Gastrocnemius medialis (tissue), 4 donors: ENCODE measurements at regions not wholly inside any gene's neighbourhood (a gene's known extent, or its start where the extent isn't known, plus 50 kb on each side); places are given as distances from the start of the nearest gene placed in this dataset.
"Not testable (repeated sequence)": the region's sequence is repeated elsewhere in the genome, so short reads cannot be mapped to it uniquely, and the experiment has no call there.

ENCODE experiments used
- ATAC-seq, 2 donors: fragments of 150-250 bp; one replicate each; pipeline ENCODE4 v1.9.1; 2016
- DNase-seq, 2 donors: peaks; one replicate each; pipeline ENCODE4 v3.0.0-alpha.2; 2019
- H3K27ac ChIP-seq, 4 donors: fragments of 200-600 bp; sonication (generic); 1 replicate in 1 of 4; 2 replicates in 3 of 4; pipeline ENCODE4 v1.5.1; 2016 to 2018; ENCODE audit warnings: mild to moderate bottlenecking in 2 of 4, moderate library complexity in 1 of 4
- H3K27me3 ChIP-seq, 3 donors: fragments of 200-600 bp; sonication (generic) in 2 of 3; 1 replicate in 1 of 3; 2 replicates in 2 of 3; pipeline versions ENCODE4 v1.5.1 to v1.6.0; 2016 to 2019; ENCODE audit warnings: mild to moderate bottlenecking in 1 of 3, moderate library complexity in 1 of 3
- H3K36me3 ChIP-seq, 2 donors: fragments of 200-600 bp; sonication (generic) in 1 of 2; one replicate each; pipeline ENCODE4 v1.5.1; 2017 to 2018
- H3K4me1 ChIP-seq, 2 donors: fragments of 200-600 bp; sonication (generic) in 1 of 2; one replicate each; pipeline ENCODE4 v1.5.1; 2016 to 2017; ENCODE audit warnings: mild to moderate bottlenecking in 2 of 2
- H3K4me3 ChIP-seq, 4 donors: fragments of 200-600 bp; sonication (generic) in 3 of 4; 1 replicate in 1 of 4; 2 replicates in 3 of 4; pipeline ENCODE4 v1.5.1; 2016 to 2019; ENCODE audit warnings: mild to moderate bottlenecking in 2 of 4
- H3K9me3 ChIP-seq, 3 donors: fragments of 200-600 bp; sonication (generic) in 2 of 3; 1 replicate in 1 of 3; 2 replicates in 2 of 3; pipeline ENCODE4 v1.5.1; 2016 to 2019
- POLR2A ChIP-seq, 2 donors: fragments of 450-650 bp; IDR thresholded peaks; one replicate each; pipeline ENCODE4 v1.6.1; 2017; ENCODE audit warnings: antibody characterized with exemption in 2 of 2, mild to moderate bottlenecking in 2 of 2, moderate library complexity in 2 of 2
- in situ Hi-C, 4 donors: fragments of 200-750 bp; cut with MboI; loops; one replicate each; pipeline versions ENCODE4 v1.15.0 to v1.8.0; 2017; ENCODE audit warnings: low sequenced_read_pairs in 4 of 4
- intact Hi-C: fragments of 100-400 bp; cut with DNase I; formaldehyde crosslinking; loops from one replicate; pipeline ENCODE4 v1.15.1; 2023; ENCODE audit warnings: low total_unique reads
- TF ChIP-seq, protein P1 (sequence below), 5 experiments: fragments of 450-650 bp in 3 of 5; fragments of 200-600 bp in 2 of 5; sonication (generic) in 2 of 5; IDR thresholded peaks in 4 of 5; conservative IDR thresholded peaks in 1 of 5; 1 replicate in 4 of 5; 2 replicates in 1 of 5; pipeline ENCODE4 v1.5.1; 2016 to 2019; ENCODE audit warnings: antibody characterized with exemption in 5 of 5, mild to moderate bottlenecking in 3 of 5, moderate library complexity in 3 of 5

DNA sequence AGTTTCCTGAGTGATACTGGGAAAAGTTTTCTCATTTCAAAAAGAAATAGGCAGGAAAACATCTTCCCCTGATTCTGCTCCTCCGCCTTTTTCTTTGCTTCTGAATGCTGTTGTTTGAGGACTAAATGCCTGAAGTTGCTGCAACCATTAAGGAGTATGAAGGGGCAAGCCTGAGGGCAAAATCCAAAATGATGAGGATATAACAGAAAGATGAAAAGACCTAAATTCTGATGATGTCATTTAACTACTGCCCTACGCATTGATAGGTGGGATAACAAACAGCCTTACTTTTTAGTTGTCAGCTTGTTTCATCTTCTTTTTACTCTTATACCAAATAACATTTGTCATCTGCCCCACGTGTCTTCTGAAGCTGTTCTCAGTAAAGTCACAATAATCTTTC, 474.6 kb upstream of the MMS22L start:
- no peak overlapping the region for H3K4me3 ChIP-seq
- no peaks in the 10 kb centered on the region for H3K27me3 ChIP-seq
- intact Hi-C loops (no loop called here), in situ Hi-C loops (no loop called here)
- ATAC-seq = no peak
- H3K4me1 ChIP-seq = no peaks in the 10 kb centered on the region
- no peaks in the 10 kb centered on the region for H3K36me3 ChIP-seq
- H3K27ac ChIP-seq = no peak overlapping the region
- DNase-seq = no peak
- no peaks in the 10 kb centered on the region for H3K9me3 ChIP-seq
- TF ChIP-seq, protein P1, sequence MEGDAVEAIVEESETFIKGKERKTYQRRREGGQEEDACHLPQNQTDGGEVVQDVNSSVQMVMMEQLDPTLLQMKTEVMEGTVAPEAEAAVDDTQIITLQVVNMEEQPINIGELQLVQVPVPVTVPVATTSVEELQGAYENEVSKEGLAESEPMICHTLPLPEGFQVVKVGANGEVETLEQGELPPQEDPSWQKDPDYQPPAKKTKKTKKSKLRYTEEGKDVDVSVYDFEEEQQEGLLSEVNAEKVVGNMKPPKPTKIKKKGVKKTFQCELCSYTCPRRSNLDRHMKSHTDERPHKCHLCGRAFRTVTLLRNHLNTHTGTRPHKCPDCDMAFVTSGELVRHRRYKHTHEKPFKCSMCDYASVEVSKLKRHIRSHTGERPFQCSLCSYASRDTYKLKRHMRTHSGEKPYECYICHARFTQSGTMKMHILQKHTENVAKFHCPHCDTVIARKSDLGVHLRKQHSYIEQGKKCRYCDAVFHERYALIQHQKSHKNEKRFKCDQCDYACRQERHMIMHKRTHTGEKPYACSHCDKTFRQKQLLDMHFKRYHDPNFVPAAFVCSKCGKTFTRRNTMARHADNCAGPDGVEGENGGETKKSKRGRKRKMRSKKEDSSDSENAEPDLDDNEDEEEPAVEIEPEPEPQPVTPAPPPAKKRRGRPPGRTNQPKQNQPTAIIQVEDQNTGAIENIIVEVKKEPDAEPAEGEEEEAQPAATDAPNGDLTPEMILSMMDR (IDR thresholded peaks at IDR 0.05 in 4 of 5, conservative IDR thresholded peaks at IDR 0.05 in 1 of 5) = no peak
- TF ChIP-seq POLR2A (IDR thresholded peaks at IDR 0.05) = no peak

DNA sequence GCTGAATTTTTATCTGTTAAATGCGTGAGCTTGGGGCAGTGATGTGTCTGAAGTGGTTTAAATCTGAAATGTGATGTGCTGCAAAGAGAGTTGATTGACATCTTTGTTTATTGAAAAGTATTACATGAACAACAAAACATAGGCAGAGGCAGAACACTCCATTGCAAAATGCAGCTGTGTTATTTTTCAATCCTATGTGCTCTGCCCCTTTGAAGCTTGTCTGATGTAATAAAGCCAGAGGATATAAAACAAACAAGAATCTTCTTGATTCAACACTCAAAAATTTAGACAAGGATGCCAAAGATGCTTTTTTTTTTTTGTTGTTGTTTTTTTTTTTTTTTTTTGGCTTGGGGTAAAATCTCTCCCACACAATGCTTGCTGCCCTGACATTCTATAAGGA, 482.4 kb upstream of the MMS22L start:
- Histone ChIP-seq H3K27ac (no peak overlapping the region), H3K27me3 (no peaks in the 10 kb centered on the region), H3K4me1 (no peaks in the 10 kb centered on the region), H3K4me3 (no peak overlapping the region), H3K36me3 (no peaks in the 10 kb centered on the region), H3K9me3 (no peaks in the 10 kb centered on the region)
- ATAC-seq = no peak
- intact Hi-C loops (no loop called here), in situ Hi-C loops (no loop called here)
- TF ChIP-seq, protein P1 (IDR thresholded peaks at IDR 0.05 in 4 of 5, conservative IDR thresholded peaks at IDR 0.05 in 1 of 5) = no peak
- no peak for TF ChIP-seq POLR2A (IDR thresholded peaks at IDR 0.05)
- no peak for DNase-seq

DNA sequence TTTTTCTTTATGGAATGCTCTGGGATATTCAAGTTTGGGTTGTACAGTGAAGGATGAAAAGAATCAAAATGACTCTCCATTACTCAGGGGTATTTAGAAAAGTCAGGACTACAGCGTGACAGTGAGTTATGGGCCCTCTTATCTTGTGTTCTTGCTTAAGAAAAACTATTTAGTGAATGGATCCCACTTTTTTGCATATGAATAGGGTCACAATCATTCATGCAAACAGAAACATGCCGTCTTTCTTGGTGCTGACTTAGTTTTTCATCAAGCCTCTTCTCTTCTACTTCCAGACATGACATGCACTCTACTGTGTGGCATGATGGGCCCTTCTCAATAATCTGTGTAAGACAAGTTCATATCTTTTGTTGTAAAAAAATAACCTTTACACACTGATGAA, 488.4 kb upstream of the MMS22L start:
- no peak for DNase-seq
- no peak overlapping the region for H3K27ac ChIP-seq
- in situ Hi-C loops (no loop called here), intact Hi-C loops (no loop called here)
- TF ChIP-seq, protein P1 (IDR thresholded peaks at IDR 0.05 in 4 of 5, conservative IDR thresholded peaks at IDR 0.05 in 1 of 5) = no peak
- TF ChIP-seq POLR2A (IDR thresholded peaks at IDR 0.05) = no peak
- no peaks in the 10 kb centered on the region for H3K4me1 ChIP-seq
- no peaks in the 10 kb centered on the region for H3K36me3 ChIP-seq
- H3K9me3 ChIP-seq = no peaks in the 10 kb centered on the region
- ATAC-seq = no peak
- H3K27me3 ChIP-seq = no peaks in the 10 kb centered on the region
- no peak overlapping the region for H3K4me3 ChIP-seq

DNA sequence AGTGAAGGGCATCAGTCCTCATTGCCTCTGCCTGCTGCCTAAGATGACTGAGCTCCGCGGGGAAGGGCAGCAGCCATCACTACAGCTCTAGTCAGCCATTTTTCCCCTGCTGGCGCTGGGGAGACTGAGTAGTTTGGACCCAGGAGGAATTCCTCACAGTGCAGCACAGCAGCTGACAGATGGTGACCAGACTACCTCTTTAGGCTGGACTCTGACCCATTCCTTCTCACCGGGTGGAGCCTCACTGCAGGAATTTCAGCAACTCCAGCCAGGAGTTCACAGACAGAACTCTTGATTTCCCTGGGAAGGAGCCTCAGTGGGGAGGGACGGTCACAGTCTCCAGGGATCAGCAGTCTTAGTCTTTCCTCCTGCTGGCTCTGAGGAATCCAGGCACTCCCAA, 492.0 kb upstream of the MMS22L start:
- no peak for TF ChIP-seq POLR2A (IDR thresholded peaks at IDR 0.05)
- TF ChIP-seq, protein P1 (IDR thresholded peaks at IDR 0.05 in 4 of 5, conservative IDR thresholded peaks at IDR 0.05 in 1 of 5) = no peak
- Histone ChIP-seq H3K4me1 (no peaks in the 10 kb centered on the region), H3K9me3 (no peaks in the 10 kb centered on the region), H3K27me3 (no peaks in the 10 kb centered on the region), H3K36me3 (no peaks in the 10 kb centered on the region), H3K27ac (no peak overlapping the region), H3K4me3 (no peak overlapping the region)
- DNase-seq (no peak), ATAC-seq (no peak)
- intact Hi-C loops = no loop called here
- in situ Hi-C loops = no loop called here

DNA sequence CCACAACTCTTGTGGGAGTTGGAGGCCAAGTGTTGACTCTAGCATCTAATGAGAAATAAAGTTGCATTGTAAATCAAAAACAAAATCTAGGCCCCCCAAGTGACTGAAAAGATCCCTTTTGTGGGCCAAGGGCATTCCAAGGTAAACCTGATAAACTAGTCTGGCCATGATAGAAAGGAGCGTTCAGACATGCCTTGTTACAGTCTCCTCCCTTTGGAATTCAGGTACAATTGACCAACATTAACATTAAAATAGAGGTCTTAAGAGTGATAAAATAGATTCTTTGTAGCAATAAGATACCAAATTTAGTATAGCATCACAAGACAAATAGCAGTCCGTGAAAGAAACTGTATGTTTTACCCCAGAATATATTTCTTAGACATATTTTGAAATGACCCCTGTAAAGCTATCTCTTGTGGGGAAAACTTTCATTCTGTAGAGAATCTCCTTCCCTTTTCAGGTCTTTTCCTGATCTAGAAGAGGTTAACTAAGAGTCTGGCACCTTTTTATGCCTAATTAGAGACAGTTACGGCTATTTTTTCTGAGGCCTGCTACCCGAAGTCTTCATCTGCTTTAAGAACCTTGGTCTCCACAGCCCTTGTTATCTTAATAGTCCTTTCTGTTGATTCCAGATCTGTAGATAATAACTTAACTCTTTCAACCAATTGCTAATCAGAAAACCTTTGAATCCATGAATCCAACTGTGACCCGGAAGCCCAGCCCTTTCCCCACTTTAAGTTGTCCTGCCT, 495.4 kb upstream of the MMS22L start:
- ATAC-seq = no peak
- no peaks in the 10 kb centered on the region for H3K4me1 ChIP-seq
- no peak for DNase-seq

DNA sequence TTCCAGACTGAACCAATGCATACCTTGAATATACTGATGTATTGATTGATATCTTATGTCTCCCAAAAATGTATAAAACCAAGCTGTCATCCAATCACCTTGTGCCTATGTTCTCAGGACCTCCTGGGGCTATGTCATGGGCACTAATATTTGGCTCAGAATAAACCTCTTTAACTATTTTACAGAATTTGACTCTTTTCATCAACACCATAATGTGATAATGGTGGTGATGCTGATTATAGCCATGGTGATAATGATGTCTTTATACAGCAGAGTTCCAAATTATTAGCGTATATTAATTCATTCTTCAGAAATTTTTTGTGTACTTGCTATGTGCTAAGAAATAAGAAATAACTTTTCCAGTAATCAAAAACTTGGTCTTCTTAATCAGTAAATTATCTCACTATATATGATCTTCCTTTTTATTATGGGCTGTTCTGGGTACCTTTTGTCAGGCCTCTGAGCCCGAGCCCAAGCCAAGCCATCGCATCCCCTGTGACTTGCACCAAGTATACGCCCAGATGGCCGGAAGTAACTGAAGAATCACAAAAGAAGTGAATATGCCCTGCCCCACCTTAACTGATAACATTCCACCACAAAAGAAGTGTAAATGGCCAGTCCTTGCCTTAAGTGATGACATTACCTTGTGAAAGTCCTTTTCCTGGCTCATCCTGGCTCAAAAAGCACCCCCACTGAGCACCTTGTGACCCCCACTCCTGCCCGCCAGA, 496.2 kb upstream of the MMS22L start:
- in situ Hi-C loops, H3K4me3 ChIP-seq, DNase-seq, H3K4me1 ChIP-seq, H3K27ac ChIP-seq, H3K27me3 ChIP-seq, intact Hi-C loops, H3K9me3 ChIP-seq, H3K36me3 ChIP-seq, ATAC-seq: not testable (repeated sequence)

More for the DNA sequence above, 495.4 kb upstream of the MMS22L start:
- Histone ChIP-seq H3K36me3 (no peaks in the 10 kb centered on the region), H3K27ac (no peak overlapping the region), H3K27me3 (no peaks in the 10 kb centered on the region), H3K9me3 (no peaks in the 10 kb centered on the region), H3K4me3 (no peak overlapping the region)
- no peak for TF ChIP-seq POLR2A (IDR thresholded peaks at IDR 0.05)
- TF ChIP-seq, protein P1 (IDR thresholded peaks at IDR 0.05 in 4 of 5, conservative IDR thresholded peaks at IDR 0.05 in 1 of 5) = no peak
- in situ Hi-C loops (no loop called here), intact Hi-C loops (no loop called here)
